ENCODE measurements at regions not wholly inside any gene's neighbourhood (a gene's known extent, or its start where the extent isn't known, plus 50 kb on each side); places are given as distances from the start of the nearest gene placed in this dataset.

- Histone ChIP-seq H3K9me2 (ENCODE audit: insufficient read depth) (no peaks in the 10 kb centered on the region), H4K20me1 (replicated peaks; ENCODE audit: insufficient read depth) (no peaks in the 10 kb centered on the region), H3K4me2 (no peak overlapping the region), H3K79me2 (replicated peaks; ENCODE audit: insufficient read depth) (no peaks in the 10 kb centered on the region), H3K36me3 (ENCODE audit: insufficient read depth) (no peaks in the 10 kb centered on the region), H3K27me3 (ENCODE audit: insufficient read depth) (no peaks in the 10 kb centered on the region), H3K4me3 (no peak overlapping the region), H3F3A (replicated peaks; ENCODE audit: low read depth) (no peaks in the 10 kb centered on the region), H3K27ac (ENCODE audit: low read depth) (no peak overlapping the region), H2AFZ (no peak overlapping the region), H3K4me1 (ENCODE audit: insufficient read depth) (no peaks in the 10 kb centered on the region)
- no peaks in the 10 kb centered on the region for H3K36me3 Mint-ChIP-seq (ENCODE audit: low read depth)
- no peak overlapping the region for H3K4me3 Mint-ChIP-seq
- no peaks in the 10 kb centered on the region for H3K9me3 Mint-ChIP-seq
- DNase-seq (ENCODE audit: low spot score) (no peak), ATAC-seq (no peak)
- no peak for TF ChIP-seq EZH2 (IDR thresholded peaks at IDR 0.05; ENCODE audit: low read depth, unreplicated experiment)
- TF ChIP-seq CREB1 (CRISPR knock-in tag; IDR thresholded peaks at IDR 0.05; ENCODE audit: low read depth), result no peak
- TF ChIP-seq JUNB (IDR thresholded peaks at IDR 0.05; ENCODE audit: unreplicated experiment), result no peak
- TF ChIP-seq REST (IDR thresholded peaks at IDR 0.05; ENCODE audit: unreplicated experiment), result no peak
- TF ChIP-seq, protein P1, sequence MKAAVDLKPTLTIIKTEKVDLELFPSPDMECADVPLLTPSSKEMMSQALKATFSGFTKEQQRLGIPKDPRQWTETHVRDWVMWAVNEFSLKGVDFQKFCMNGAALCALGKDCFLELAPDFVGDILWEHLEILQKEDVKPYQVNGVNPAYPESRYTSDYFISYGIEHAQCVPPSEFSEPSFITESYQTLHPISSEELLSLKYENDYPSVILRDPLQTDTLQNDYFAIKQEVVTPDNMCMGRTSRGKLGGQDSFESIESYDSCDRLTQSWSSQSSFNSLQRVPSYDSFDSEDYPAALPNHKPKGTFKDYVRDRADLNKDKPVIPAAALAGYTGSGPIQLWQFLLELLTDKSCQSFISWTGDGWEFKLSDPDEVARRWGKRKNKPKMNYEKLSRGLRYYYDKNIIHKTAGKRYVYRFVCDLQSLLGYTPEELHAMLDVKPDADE (IDR thresholded peaks at IDR 0.05), result no peak
- TF ChIP-seq ZNF114 (CRISPR knock-in tag; IDR thresholded peaks at IDR 0.05), result no peak
- TF ChIP-seq ZNF331 (CRISPR knock-in tag; IDR thresholded peaks at IDR 0.05; ENCODE audit: low read depth), result no peak
- TF ChIP-seq EZH2phosphoT487 (IDR thresholded peaks at IDR 0.05; ENCODE audit: unreplicated experiment), result no peak
- TF ChIP-seq, protein P2, sequence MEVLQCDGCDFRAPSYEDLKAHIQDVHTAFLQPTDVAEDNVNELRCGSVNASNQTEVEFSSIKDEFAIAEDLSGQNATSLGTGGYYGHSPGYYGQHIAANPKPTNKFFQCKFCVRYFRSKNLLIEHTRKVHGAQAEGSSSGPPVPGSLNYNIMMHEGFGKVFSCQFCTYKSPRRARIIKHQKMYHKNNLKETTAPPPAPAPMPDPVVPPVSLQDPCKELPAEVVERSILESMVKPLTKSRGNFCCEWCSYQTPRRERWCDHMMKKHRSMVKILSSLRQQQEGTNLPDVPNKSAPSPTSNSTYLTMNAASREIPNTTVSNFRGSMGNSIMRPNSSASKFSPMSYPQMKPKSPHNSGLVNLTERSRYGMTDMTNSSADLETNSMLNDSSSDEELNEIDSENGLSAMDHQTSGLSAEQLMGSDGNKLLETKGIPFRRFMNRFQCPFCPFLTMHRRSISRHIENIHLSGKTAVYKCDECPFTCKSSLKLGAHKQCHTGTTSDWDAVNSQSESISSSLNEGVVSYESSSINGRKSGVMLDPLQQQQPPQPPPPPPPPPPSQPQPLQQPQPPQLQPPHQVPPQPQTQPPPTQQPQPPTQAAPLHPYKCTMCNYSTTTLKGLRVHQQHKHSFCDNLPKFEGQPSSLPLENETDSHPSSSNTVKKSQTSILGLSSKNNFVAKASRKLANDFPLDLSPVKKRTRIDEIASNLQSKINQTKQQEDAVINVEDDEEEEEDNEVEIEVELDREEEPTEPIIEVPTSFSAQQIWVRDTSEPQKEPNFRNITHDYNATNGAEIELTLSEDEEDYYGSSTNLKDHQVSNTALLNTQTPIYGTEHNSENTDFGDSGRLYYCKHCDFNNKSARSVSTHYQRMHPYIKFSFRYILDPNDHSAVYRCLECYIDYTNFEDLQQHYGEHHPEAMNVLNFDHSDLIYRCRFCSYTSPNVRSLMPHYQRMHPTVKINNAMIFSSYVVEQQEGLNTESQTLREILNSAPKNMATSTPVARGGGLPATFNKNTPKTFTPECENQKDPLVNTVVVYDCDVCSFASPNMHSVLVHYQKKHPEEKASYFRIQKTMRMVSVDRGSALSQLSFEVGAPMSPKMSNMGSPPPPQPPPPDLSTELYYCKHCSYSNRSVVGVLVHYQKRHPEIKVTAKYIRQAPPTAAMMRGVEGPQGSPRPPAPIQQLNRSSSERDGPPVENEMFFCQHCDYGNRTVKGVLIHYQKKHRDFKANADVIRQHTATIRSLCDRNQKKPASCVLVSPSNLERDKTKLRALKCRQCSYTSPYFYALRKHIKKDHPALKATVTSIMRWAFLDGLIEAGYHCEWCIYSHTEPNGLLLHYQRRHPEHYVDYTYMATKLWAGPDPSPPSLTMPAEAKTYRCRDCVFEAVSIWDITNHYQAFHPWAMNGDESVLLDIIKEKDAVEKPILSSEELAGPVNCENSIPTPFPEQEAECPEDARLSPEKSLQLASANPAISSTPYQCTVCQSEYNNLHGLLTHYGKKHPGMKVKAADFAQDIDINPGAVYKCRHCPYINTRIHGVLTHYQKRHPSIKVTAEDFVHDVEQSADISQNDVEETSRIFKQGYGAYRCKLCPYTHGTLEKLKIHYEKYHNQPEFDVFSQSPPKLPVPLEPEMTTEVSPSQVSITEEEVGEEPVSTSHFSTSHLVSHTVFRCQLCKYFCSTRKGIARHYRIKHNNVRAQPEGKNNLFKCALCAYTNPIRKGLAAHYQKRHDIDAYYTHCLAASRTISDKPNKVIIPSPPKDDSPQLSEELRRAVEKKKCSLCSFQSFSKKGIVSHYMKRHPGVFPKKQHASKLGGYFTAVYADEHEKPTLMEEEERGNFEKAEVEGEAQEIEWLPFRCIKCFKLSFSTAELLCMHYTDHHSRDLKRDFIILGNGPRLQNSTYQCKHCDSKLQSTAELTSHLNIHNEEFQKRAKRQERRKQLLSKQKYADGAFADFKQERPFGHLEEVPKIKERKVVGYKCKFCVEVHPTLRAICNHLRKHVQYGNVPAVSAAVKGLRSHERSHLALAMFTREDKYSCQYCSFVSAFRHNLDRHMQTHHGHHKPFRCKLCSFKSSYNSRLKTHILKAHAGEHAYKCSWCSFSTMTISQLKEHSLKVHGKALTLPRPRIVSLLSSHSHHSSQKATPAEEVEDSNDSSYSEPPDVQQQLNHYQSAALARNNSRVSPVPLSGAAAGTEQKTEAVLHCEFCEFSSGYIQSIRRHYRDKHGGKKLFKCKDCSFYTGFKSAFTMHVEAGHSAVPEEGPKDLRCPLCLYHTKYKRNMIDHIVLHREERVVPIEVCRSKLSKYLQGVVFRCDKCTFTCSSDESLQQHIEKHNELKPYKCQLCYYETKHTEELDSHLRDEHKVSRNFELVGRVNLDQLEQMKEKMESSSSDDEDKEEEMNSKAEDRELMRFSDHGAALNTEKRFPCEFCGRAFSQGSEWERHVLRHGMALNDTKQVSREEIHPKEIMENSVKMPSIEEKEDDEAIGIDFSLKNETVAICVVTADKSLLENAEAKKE (CRISPR knock-in tag; IDR thresholded peaks at IDR 0.05), result no peak
- TF ChIP-seq, protein P3, sequence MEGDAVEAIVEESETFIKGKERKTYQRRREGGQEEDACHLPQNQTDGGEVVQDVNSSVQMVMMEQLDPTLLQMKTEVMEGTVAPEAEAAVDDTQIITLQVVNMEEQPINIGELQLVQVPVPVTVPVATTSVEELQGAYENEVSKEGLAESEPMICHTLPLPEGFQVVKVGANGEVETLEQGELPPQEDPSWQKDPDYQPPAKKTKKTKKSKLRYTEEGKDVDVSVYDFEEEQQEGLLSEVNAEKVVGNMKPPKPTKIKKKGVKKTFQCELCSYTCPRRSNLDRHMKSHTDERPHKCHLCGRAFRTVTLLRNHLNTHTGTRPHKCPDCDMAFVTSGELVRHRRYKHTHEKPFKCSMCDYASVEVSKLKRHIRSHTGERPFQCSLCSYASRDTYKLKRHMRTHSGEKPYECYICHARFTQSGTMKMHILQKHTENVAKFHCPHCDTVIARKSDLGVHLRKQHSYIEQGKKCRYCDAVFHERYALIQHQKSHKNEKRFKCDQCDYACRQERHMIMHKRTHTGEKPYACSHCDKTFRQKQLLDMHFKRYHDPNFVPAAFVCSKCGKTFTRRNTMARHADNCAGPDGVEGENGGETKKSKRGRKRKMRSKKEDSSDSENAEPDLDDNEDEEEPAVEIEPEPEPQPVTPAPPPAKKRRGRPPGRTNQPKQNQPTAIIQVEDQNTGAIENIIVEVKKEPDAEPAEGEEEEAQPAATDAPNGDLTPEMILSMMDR (conservative IDR thresholded peaks at IDR 0.05; ENCODE audit: low read depth in 2 of 2), result no peak
- TF ChIP-seq POLR2AphosphoS5 (IDR thresholded peaks at IDR 0.05; ENCODE audit: low read depth), result no peak
- peaks cover 2% of the 10 kb centered on the region for H3K27me3 Mint-ChIP-seq (ENCODE audit: insufficient read depth, low read depth, poor library complexity)
- no peak overlapping the region for H3K27ac Mint-ChIP-seq
- H3K4me1 Mint-ChIP-seq, result peaks cover 2% of the 10 kb centered on the region; the same call in 1 of the 3 replicates
Measured at GRCh38 chr7:49260538-49260937, 336.2 kb downstream of the CDC14C start.

All from GM23338 (cell line).